ENCODE measurements at regions not wholly inside any gene's neighbourhood (a gene's known extent, or its start where the extent isn't known, plus 50 kb on each side); places are given as distances from the start of the nearest gene placed in this dataset.

- Histone ChIP-seq H3K9me3 (no peaks in the 10 kb centered on the region), H3K4me1 (no peaks in the 10 kb centered on the region), H3K27me3 (replicated peaks; ENCODE audit: control insufficient read depth, insufficient read depth, low read length) (no peaks in the 10 kb centered on the region), H3K4me3 (ENCODE audit: low read depth, low read length) (no peak overlapping the region), H3K36me3 (ENCODE audit: control insufficient read depth, insufficient read depth, low read length) (no peaks in the 10 kb centered on the region)
- H3K4me1 Mint-ChIP-seq (ENCODE audit: low read depth, unreplicated experiment) = no peaks in the 10 kb centered on the region
- no peaks in the 10 kb centered on the region for H3K36me3 Mint-ChIP-seq (ENCODE audit: insufficient read depth, unreplicated experiment)
- H3K9me3 Mint-ChIP-seq (ENCODE audit: unreplicated experiment) = peaks cover 14% of the 10 kb centered on the region
- intact Hi-C loops (cut with micrococcal nuclease; ENCODE audit: unreplicated experiment) = no loop called here
- peak in 1 of 2 experiments; percentile 19 for DNase-seq
- BruUV-seq (replicated peaks) = no TSS peak
- H3K27me3 Mint-ChIP-seq (ENCODE audit: insufficient read depth, unreplicated experiment) = peaks cover 12% of the 10 kb centered on the region
- ChIA-PET POLR2A (no interaction called here), CTCF (no interaction called here)
- no peak for TF ChIP-seq CTCF (IDR thresholded peaks at IDR 0.05; ENCODE audit: insufficient read depth in 1 of 2, low read depth in 1 of 2, low read length in 1 of 2, severe bottlenecking in 1 of 2, unreplicated experiment in 1 of 2)
- H3K27ac Mint-ChIP-seq (ENCODE audit: unreplicated experiment) = no peak overlapping the region
- no peak overlapping the region for H3K4me3 Mint-ChIP-seq (ENCODE audit: unreplicated experiment)
Measured at GRCh38 chr4:1463088-1463926, 57.1 kb upstream of the NKX1-1 start.

GRCh38 chr4:1462768-1463075 lies 56.5 kb upstream of the NKX1-1 start:
- Mint-ChIP-seq H3K4me3 (ENCODE audit: unreplicated experiment) (no peak overlapping the region), H3K9me3 (ENCODE audit: unreplicated experiment) (peaks cover 8% of the 10 kb centered on the region), H3K36me3 (ENCODE audit: insufficient read depth, unreplicated experiment) (no peaks in the 10 kb centered on the region), H3K4me1 (ENCODE audit: low read depth, unreplicated experiment) (no peaks in the 10 kb centered on the region), H3K27ac (ENCODE audit: unreplicated experiment) (no peak overlapping the region), H3K27me3 (ENCODE audit: insufficient read depth, unreplicated experiment) (peaks cover 16% of the 10 kb centered on the region)
- H3K4me3 ChIP-seq (ENCODE audit: low read depth, low read length) = no peak overlapping the region
- POLR2A ChIA-PET = no interaction called here
- no peaks in the 10 kb centered on the region for H3K36me3 ChIP-seq (ENCODE audit: control insufficient read depth, insufficient read depth, low read length)
- no TSS peak for BruUV-seq (replicated peaks)
- H3K4me1 ChIP-seq = no peaks in the 10 kb centered on the region
- no peak for TF ChIP-seq CTCF (IDR thresholded peaks at IDR 0.05; ENCODE audit: insufficient read depth in 1 of 2, low read depth in 1 of 2, low read length in 1 of 2, severe bottlenecking in 1 of 2, unreplicated experiment in 1 of 2)
- CTCF ChIA-PET = no interaction called here
- H3K27me3 ChIP-seq (replicated peaks; ENCODE audit: control insufficient read depth, insufficient read depth, low read length) = no peaks in the 10 kb centered on the region
- intact Hi-C loops (cut with micrococcal nuclease; ENCODE audit: unreplicated experiment) = no loop called here
- DNase-seq = no peak
- H3K9me3 ChIP-seq = no peaks in the 10 kb centered on the region

GRCh38 chr4:1462009-1462767 lies 55.9 kb upstream of the NKX1-1 start:
- H3K36me3 Mint-ChIP-seq (ENCODE audit: insufficient read depth, unreplicated experiment) = no peaks in the 10 kb centered on the region
- no peak overlapping the region for H3K27ac Mint-ChIP-seq (ENCODE audit: unreplicated experiment)
- H3K4me3 Mint-ChIP-seq (ENCODE audit: unreplicated experiment) = no peak overlapping the region

More at GRCh38 chr4:1462009-1462767, 55.9 kb upstream of the NKX1-1 start:
- no peak for TF ChIP-seq CTCF (IDR thresholded peaks at IDR 0.05; ENCODE audit: insufficient read depth in 1 of 2, low read depth in 1 of 2, low read length in 1 of 2, severe bottlenecking in 1 of 2, unreplicated experiment in 1 of 2)
- H3K9me3 ChIP-seq = no peaks in the 10 kb centered on the region
- no peaks in the 10 kb centered on the region for H3K36me3 ChIP-seq (ENCODE audit: control insufficient read depth, insufficient read depth, low read length)
- Mint-ChIP-seq H3K27me3 (ENCODE audit: insufficient read depth, unreplicated experiment) (peaks cover 16% of the 10 kb centered on the region), H3K4me1 (ENCODE audit: low read depth, unreplicated experiment) (no peaks in the 10 kb centered on the region), H3K9me3 (ENCODE audit: unreplicated experiment) (peaks cover 3% of the 10 kb centered on the region)
- peak in 1 of 2 experiments; percentile 18 for DNase-seq
- BruUV-seq (replicated peaks) = no TSS peak
- POLR2A ChIA-PET = no interaction called here
- H3K4me3 ChIP-seq (ENCODE audit: low read depth, low read length) = no peak overlapping the region
- H3K27me3 ChIP-seq (replicated peaks; ENCODE audit: control insufficient read depth, insufficient read depth, low read length) = no peaks in the 10 kb centered on the region
- no peaks in the 10 kb centered on the region for H3K4me1 ChIP-seq
- CTCF ChIA-PET = no interaction called here
- intact Hi-C loops (cut with micrococcal nuclease; ENCODE audit: unreplicated experiment) = no loop called here

Data from Caco-2 (cell line).